ENCODE measurements at regions not wholly inside any gene's neighbourhood (a gene's known extent, or its start where the extent isn't known, plus 50 kb on each side); places are given as distances from the start of the nearest gene placed in this dataset.
"Not testable (repeated sequence)": the region's sequence is repeated elsewhere in the genome, so short reads cannot be mapped to it uniquely, and the experiment has no call there.

DNA sequence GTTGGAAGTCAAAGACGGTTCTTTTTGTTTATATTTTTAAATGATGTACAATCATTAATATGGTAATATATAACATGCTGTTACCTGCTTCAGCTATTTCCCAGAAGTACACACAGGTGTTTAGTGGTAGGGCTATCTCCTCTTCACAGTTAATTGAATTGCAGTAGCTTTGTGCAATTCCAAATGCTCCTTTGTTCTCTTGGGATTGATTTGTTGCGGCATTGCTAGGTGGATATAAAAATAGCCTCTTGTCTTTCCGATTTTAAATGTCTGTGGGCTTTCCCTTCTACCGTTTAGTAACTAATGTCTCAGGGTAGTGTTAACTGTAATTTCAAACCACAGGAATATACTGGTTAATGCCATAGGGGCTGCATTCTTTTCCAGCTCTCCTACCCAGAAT lies 307.6 kb upstream of the SLITRK3 start:
- TF ChIP-seq, protein P1, sequence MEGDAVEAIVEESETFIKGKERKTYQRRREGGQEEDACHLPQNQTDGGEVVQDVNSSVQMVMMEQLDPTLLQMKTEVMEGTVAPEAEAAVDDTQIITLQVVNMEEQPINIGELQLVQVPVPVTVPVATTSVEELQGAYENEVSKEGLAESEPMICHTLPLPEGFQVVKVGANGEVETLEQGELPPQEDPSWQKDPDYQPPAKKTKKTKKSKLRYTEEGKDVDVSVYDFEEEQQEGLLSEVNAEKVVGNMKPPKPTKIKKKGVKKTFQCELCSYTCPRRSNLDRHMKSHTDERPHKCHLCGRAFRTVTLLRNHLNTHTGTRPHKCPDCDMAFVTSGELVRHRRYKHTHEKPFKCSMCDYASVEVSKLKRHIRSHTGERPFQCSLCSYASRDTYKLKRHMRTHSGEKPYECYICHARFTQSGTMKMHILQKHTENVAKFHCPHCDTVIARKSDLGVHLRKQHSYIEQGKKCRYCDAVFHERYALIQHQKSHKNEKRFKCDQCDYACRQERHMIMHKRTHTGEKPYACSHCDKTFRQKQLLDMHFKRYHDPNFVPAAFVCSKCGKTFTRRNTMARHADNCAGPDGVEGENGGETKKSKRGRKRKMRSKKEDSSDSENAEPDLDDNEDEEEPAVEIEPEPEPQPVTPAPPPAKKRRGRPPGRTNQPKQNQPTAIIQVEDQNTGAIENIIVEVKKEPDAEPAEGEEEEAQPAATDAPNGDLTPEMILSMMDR (IDR thresholded peaks at IDR 0.05; ENCODE audit: insufficient read depth, low read length, severe bottlenecking), result no peak
- Histone ChIP-seq H3K27me3 (ENCODE audit: control insufficient read depth, insufficient read depth, low read length) (no peaks in the 10 kb centered on the region), H3K36me3 (ENCODE audit: control insufficient read depth, insufficient read depth, low read length) (no peaks in the 10 kb centered on the region), H3K4me3 (ENCODE audit: low read depth, low read length) (no peak overlapping the region)
- no peak for FAIRE-seq
- DNase-seq (ENCODE audit: low read depth), result no peak

DNA sequence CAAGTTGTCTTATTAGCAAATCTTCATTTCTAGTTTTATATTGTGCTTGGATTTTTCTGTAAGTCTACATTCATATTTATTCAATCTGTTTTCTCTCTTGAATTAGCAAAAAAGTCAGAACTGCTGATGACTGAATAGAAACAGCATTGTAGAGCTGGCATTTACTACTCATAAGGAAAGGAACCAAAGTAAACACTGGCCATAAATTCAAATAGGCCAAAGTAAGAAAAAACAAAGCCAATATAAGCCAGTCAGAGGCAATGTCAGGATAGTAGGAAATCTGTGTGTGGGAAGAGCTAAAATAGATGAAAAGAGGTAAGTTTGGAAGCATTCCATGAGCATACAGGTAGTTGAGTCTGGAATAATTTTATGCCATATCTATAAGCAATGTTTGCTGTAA lies 307.2 kb upstream of the SLITRK3 start:
- TF ChIP-seq, protein P1 (IDR thresholded peaks at IDR 0.05; ENCODE audit: insufficient read depth, low read length, severe bottlenecking), result no peak
- H3K36me3 ChIP-seq (ENCODE audit: control insufficient read depth, insufficient read depth, low read length), result no peaks in the 10 kb centered on the region
- FAIRE-seq (no peak), DNase-seq (ENCODE audit: low read depth) (no peak)
- no peaks in the 10 kb centered on the region for H3K27me3 ChIP-seq (ENCODE audit: control insufficient read depth, insufficient read depth, low read length)
- no peak overlapping the region for H3K4me3 ChIP-seq (ENCODE audit: low read depth, low read length)

DNA sequence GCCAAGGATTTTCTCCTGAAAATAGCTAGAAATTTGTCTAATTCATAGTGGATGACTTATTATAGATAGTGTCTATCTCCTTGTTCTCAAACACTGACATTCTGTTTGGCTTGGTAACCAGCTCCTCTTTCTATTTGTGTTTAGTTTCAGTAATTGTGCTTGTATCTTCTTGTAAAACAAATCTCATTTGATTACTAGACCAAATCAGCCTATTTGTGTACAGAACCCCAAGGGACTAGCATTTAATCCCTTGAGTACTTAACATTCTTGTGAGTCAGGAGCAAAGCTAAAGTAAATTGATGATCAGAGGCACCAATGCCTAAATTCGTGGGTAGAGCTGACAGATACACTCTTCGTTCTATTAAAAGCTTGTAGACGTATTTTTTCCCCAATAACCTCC lies 306.5 kb upstream of the SLITRK3 start:
- DNase-seq (ENCODE audit: low read depth), result no peak
- H3K36me3 ChIP-seq (ENCODE audit: control insufficient read depth, insufficient read depth, low read length), result no peaks in the 10 kb centered on the region
- no peak overlapping the region for H3K4me3 ChIP-seq (ENCODE audit: low read depth, low read length)
- H3K27me3 ChIP-seq (ENCODE audit: control insufficient read depth, insufficient read depth, low read length), result no peaks in the 10 kb centered on the region
- no peak for FAIRE-seq
- TF ChIP-seq, protein P1 (IDR thresholded peaks at IDR 0.05; ENCODE audit: insufficient read depth, low read length, severe bottlenecking), result no peak

DNA sequence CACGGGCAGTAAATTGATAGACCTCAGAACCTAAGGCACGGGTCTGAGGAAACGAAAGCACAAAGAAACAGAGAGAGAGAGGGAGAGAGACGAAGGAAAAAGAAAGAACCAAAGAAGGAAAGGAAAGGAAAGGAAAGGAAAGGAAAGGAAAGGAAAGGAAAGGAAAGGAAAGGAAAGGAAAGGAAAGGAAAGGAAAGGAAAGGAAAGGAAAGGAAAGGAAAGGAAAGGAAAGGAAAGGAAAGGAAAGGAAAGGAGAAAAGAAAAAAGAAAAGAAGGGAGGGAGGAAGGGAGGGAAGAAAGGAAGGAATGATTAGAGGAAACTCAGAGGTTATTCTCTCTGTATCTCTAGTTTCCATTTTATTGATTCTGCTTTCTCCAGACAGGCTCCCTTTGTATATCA lies 302.6 kb upstream of the SLITRK3 start:
- FAIRE-seq; H3K36me3 ChIP-seq (ENCODE audit: control insufficient read depth, insufficient read depth, low read length); H3K4me3 ChIP-seq (ENCODE audit: low read depth, low read length); H3K27me3 ChIP-seq (ENCODE audit: control insufficient read depth, insufficient read depth, low read length); DNase-seq (ENCODE audit: low read depth): not testable (repeated sequence)

DNA sequence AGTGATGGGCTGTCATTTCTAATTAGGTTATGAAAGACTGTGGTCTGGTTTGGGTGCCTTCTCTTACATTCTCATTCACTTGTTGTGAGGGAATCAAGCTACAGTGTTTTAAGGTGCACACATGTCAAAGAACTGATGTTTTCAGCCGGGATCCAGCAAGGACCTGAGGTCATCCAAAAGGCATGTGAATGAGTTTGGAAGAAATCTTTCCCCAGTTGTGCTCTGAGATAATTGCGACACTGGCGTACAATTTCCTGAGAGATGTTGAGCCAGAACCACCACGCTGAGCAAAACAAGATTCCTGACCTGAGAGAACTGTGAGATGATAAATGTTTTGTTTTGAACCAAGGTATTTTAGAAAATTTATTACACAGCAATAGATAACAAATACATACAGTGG lies 295.3 kb upstream of the SLITRK3 start:
- TF ChIP-seq, protein P1 (IDR thresholded peaks at IDR 0.05; ENCODE audit: insufficient read depth, low read length, severe bottlenecking), result no peak
- H3K27me3 ChIP-seq (ENCODE audit: control insufficient read depth, insufficient read depth, low read length), result no peaks in the 10 kb centered on the region
- DNase-seq (ENCODE audit: low read depth) (no peak), FAIRE-seq (no peak)
- no peak overlapping the region for H3K4me3 ChIP-seq (ENCODE audit: low read depth, low read length)
- no peaks in the 10 kb centered on the region for H3K36me3 ChIP-seq (ENCODE audit: control insufficient read depth, insufficient read depth, low read length)

DNA sequence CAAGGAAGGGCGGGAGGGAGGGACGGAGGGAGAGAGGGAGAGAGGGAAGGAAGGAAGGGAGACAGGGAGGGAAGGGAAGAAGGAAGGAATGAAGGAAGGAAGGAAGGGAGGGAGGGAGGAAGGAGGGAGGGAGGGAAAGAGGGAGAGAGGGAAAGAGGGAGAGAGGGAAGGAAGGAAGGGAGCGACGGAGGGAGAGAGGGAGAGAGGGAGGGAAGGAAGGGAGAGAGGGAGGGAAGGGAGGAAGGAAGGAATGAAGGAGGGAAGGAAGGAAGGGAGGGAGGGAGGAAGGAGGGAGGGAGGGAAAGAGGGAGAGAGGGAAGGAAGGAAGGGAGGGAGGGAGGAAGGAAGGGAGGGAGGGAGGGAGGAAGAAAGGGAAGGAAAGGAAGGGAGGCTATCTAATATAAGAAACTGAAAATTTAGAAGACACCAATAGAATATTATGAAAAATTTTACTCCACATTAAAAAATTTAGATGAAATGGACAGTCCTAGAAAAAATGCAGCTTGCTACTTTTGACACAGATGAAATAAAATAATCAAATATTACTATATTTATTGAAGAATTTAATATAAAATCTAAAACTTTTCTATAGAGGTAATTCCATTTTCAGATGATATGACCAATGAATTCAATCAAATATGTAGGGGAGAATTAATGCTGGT lies 280.3 kb upstream of the SLITRK3 start:
- Histone ChIP-seq H3K4me3 (ENCODE audit: low read depth, low read length) (no peak overlapping the region), H3K27me3 (ENCODE audit: control insufficient read depth, insufficient read depth, low read length) (no peaks in the 10 kb centered on the region), H3K36me3 (ENCODE audit: control insufficient read depth, insufficient read depth, low read length) (no peaks in the 10 kb centered on the region)
- DNase-seq (ENCODE audit: low read depth) (no peak), FAIRE-seq (no peak)
- TF ChIP-seq, protein P1 (IDR thresholded peaks at IDR 0.05; ENCODE audit: insufficient read depth, low read length, severe bottlenecking), result no peak
